GM19025 (cell line): ENCODE measurements at regions not wholly inside any gene's neighbourhood (a gene's known extent, or its start where the extent isn't known, plus 50 kb on each side); places are given as distances from the start of the nearest gene placed in this dataset.

Experiments used
- ATAC-seq: cut with Tn5 transposase; IDR thresholded peaks from one replicate; pipeline ENCODE4 v1.9.1; 2021; ENCODE audit warnings: mild to moderate bottlenecking, low read depth, moderate library complexity; ENCODE audit not compliant: unreplicated experiment

- ATAC-seq, result no peak
Observed at GRCh38 chr2:196549052-196549451, 90.5 kb upstream of the CCDC150 start.

GRCh38 chr2:196551014-196551413, 88.5 kb upstream of the CCDC150 start:
- ATAC-seq, result no peak

DNA sequence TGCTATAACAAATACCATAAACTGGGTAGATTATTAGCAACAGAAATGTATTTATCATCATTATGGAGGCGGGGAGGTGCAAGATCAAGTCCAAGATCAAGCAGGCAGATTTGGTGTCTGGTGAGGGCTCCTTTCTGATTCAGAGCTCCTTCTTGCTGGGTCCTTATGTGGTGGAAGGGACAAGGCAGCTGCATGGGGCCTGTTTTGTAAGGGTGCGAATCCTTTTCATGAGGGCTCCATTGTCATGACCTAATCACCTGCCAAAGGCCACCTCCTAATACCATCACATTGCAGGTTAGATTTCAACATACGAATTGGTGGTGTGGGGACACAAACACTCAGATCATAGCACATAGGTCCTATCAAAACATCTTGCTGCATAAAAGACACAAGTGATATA, 84.4 kb upstream of the CCDC150 start:
- ATAC-seq, result no peak

DNA sequence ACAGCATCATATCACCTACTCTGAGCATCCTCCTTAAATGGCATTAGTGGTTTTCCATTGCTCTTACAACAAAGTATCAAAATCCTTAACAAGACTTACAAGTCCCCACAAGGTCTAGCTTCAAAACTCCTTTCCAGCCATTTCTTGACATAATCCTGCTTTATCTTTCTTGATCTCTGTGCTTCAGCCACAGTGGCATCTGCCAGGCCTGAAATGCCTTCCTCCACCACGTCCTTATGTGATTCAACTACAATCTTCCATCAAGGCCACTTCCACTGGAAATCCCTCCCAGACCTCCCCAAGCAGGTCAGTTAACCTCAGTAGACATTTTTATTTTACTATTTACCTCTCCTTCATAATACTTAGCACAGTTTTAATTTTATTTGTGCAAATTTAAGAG, 83.8 kb upstream of the CCDC150 start:
- no peak for ATAC-seq

DNA sequence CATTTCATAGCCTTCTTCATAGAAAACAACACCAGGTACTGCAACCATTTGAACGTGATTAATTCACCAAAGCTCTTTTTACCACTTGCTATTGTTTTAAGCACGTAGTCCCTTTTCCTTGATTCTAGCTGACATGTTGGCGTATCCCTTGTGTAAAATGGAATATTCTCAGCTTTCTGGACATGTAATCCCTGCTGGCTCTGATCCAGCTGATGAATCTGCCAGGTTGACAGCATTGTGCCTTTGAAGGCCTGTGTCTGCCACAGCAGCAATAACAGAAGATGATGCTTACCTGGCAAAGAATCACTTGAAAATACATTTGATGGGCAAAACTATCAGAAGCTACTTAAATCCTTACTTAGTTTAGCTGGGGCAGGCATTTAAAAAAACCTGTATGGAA, 81.0 kb upstream of the CCDC150 start:
- no peak for ATAC-seq

DNA sequence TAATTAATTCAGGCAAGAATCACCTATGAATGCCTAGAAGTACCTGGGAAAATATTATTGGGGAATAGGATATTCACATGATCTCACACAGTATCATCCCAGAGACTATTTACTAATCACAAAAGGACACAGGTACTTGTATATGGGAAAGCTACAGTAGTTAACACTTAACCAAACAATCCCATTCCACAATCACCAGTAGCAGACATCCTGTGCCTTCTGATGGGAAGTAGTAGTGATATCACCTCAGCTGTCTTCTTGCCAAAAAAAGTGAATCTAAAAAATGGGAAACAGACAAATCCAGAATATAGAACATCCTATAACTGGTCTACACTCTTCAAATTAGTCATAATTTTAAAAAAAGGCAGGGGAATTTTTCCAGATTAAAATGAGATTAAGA, 75.6 kb upstream of the CCDC150 start:
- no peak for ATAC-seq

DNA sequence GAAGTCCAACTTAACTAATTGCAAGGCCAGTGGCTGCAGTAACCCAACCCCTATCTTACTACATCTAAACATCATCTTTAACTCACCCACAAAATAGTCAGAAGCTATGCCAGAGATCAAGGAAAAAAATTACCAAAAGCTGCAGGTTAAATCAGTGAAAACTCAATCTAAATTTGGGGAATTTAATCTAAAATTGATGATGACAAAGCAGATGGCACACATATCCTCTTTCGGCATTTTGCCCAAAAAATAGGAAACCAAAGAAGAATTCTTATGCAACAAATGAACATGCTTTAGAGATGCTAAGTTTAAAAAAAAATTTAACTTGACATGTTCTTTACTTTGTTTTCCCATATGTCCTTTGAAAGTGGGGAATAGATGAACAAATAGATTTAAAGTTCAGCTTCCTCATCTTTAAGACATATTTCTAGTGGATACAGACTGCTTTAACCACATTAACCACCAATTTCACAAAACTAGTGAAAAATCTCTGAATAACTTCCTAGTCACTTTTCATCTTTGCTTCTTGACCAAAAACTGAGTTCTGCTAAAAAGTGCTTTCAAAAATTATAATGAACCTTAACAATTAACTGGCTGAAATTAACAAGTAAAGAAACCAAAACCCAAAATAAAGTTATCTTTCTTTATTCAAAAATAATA, 74.3 kb upstream of the CCDC150 start:
- no peak for ATAC-seq

GRCh38 chr2:196565982-196566381, 73.5 kb upstream of the CCDC150 start:
- ATAC-seq, result no peak

DNA sequence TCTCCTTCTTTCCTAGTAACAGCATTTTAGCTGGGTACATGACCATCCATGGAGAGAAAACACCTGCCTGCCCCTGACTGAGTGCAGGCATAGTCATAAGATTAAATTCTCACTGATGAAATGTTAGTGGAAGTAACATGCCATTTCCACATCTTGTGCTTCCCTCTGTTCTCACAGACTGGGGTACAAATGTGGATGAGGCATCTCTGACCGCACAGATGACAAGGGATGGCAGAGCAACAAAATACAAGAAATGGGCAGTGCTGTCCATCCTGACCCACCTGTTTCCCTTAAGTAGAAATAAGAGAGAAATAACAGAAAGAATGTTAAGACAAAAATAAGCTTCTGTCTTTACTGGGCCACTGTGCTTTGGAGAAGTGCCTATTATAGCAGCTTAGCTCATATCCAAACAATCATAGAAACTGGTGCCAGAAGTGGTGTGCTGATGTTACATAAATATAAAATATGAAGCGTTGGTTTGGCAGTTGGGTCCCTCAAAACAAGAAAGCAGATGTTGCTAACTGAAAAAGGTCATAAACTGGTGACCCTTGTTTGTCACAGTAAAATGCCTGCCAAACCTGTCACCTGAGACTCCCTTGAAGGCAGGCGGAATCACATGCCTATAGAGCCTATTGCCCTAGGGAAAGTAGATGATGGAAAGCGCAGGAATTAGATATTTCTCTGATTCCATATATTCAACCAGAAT, 72.4 kb upstream of the CCDC150 start:
- ATAC-seq, result no peak

GRCh38 chr2:196568506-196568905, 71.0 kb upstream of the CCDC150 start:
- ATAC-seq, result no peak

DNA sequence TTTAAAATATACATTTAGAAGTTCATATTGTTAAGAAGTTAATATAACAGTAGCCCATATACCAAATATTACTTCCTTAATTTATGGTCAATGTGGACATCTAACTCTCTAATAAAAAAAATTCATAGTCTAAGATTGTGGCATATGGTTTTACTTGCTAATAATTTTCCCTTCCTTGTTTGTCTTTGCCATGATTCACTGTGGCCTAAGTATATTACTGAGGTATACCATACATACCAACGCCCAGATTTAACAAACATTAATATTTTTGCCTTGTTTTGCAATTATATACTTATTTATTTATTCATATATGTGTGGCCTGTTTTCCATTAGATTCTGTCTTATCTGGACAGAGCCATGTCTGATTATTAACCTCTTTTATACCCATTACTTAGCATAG, 54.6 kb upstream of the CCDC150 start:
- no peak for ATAC-seq

- no peak for ATAC-seq
Observed at GRCh38 chr2:196586511-196586991, 53.0 kb upstream of the CCDC150 start.

DNA sequence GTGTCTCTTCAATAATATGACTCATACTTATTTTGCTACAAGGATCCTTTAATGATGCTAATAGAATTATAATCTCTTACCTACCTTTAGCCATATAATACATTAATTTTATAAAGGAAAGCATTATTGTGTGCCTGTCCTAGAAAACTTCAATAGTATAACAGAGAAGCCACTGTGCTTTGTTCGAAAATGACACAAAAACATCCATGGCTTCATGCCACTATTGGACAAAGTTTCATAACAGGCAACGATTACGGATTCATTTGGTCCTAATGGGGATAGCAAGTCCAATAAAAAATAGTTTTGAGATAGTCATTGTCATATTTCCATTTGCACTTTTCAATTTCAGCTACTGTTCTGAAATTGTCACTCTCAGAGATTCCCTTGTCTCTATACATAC, 52.5 kb upstream of the CCDC150 start:
- ATAC-seq, result no peak

DNA sequence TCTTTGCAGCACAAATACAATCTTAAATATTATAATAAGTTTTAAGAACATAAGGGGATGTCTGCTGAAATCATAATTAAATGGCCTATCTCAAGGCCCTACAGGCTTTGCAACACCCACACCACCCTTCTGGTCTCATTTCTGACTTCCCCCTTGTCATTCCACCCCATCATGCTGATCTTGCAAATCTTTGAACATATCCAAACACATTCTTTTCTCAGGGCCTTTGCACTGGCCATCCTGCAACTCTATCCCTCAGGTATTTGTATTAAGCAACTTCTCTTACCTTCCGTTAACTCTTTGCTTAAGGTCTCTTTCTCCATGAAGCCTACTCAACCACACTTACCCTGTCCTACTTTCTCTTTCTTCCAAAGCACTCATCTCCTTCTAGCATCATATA, 51.8 kb upstream of the CCDC150 start:
- no peak for ATAC-seq

DNA sequence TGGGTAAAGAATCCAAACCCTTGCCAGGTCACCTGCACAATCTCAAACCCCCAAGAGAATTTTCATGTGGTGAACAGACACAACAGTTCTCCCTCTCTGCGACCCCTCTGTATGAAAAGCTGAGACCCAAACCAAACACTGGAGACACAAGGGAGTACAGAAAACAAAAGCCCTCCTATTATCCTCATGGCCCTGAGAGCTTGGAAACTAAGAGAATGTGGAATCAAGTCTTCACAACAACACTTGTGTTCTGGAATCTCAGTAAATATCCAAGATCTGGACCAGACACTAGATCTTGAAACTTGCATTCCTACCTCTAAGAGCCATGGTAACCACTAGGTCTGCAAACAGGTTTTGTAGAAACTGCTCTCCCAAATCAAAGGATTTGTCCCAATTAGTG, 50.1 kb upstream of the CCDC150 start:
- ATAC-seq, result no peak
